HL-60 (cell line): ENCODE measurements at regions not wholly inside any gene's neighbourhood (a gene's known extent, or its start where the extent isn't known, plus 50 kb on each side); places are given as distances from the start of the nearest gene placed in this dataset.

ENCODE experiments used
- CTCF ChIP-seq: IDR thresholded peaks from one replicate; pipeline ENCODE4 v1.5.1; 2011; ENCODE audit warnings: low read length, control low read depth, inconsistent platforms; ENCODE audit not compliant: insufficient read depth
- GABPA ChIP-seq: IDR thresholded peaks from 2 replicates; pipeline ENCODE4 v1.6.1; 2012; ENCODE audit warnings: low read depth
- POLR2AphosphoS5 ChIP-seq: IDR thresholded peaks from 2 replicates; pipeline ENCODE4 v1.6.1; 2012; ENCODE audit warnings: low read depth
- REST ChIP-seq: IDR thresholded peaks from 2 replicates; pipeline ENCODE4 v1.6.1; 2012; ENCODE audit warnings: low read depth; ENCODE audit not compliant: insufficient replicate concordance

- TF ChIP-seq REST, result no peak
- no peak for TF ChIP-seq CTCF
- no peak for TF ChIP-seq POLR2AphosphoS5
- TF ChIP-seq GABPA, result no peak
Observed at GRCh38 chr18:11392292-11392691, 217.1 kb upstream of the SLC35G4 start.
